ENCODE measurements at regions not wholly inside any gene's neighbourhood (a gene's known extent, or its start where the extent isn't known, plus 50 kb on each side); places are given as distances from the start of the nearest gene placed in this dataset.
"Not testable (repeated sequence)": the region's sequence is repeated elsewhere in the genome, so short reads cannot be mapped to it uniquely, and the experiment has no call there.

DNA sequence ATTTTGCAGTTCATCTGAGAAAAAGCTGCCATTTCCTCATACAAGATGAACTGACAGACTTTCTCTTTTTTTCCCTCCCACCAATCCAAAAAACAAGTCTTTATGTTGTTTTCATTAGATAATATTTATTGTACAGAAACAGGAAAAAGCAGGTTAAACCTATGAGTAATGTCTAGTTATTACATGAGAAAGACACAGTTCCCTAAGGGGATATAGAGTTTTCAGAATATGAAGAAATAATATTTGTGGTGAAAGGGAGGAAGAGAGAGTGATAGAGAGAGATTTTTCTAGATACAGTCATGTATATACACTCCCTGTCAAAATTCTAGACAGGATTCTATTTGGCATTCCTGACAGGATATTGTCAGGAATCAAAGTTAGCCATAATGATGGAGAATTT lies 392.4 kb downstream of the BMP2 start:
- no peak for DNase-seq (ENCODE audit: low read depth)

DNA sequence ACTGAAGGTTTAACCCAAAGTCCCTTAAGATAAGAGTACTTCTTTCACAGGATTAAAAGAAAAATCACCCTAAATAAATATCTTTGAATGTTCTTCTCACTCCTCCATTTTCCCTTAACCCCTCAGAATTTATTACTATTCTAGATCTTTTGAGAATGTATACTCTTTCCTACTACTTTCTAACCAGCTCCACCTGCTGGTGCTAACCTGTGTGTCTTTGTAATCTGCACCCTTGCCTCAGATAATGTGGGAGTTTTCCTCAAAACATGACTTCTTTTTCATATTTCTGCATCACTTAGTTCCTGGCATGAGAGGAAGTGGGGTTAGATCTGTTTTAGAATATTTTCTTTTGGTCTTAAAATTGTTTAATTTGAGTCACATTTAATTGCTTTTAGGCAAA lies 394.2 kb downstream of the BMP2 start:
- no peak for DNase-seq (ENCODE audit: low read depth)

DNA sequence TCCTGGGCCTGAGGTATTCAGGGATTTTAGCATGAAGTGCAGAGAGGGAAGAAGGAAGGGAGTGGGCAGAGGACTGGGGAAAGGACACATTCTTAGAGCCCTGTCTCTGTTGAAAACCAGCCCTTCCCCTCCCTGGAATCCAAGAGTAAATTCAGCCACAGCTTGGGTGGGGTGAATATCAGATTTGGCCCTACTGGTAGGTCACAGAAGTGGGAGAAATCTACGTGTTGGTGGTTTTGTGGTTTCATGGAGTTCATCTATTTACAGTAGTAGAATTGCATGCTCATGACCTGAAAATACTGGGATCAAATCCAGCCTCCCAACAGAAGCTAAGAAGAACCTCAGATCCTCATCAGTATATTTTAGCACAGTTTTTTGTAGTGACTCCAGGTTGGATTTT lies 404.4 kb downstream of the BMP2 start:
- DNase-seq (ENCODE audit: low read depth), result no peak

DNA sequence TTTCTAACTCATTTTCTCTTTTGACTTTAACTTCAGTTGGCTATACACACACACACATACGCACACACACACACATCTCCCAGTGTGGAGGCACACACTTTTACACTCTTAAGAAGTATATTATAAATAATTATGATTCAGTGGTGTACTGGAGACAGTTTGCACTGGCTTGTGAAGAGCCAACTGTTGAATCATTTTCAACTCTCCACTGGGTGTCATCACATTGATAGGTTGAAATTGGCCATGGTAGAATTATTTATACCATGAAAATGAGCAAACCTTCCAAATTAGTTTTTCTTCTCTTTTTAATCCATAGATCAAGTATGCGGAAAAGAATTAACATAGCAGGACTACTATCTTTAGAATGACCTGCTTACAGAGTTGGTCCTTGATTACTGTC lies 407.1 kb downstream of the BMP2 start:
- no peak for DNase-seq (ENCODE audit: low read depth)

DNA sequence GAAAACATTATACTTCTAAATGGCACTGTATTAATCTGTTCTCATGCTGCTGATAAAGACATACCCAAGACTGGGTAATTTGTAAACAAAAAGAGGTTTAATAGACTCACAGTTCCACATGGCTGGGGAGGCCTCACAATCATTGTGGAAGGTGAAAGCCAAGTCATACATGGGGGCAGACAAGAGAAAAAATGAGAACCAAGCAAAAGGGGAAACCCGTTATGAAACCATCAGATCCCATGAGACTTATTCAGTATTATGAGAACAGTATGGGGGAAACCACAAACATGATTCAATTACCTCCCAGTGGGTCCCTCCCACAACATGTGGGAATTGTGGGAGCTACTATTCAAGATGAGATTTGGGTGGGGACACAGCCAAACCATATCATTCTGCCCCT lies 408.3 kb downstream of the BMP2 start:
- not testable (repeated sequence) for DNase-seq (ENCODE audit: low read depth)

- no peak for DNase-seq (ENCODE audit: low read depth)
Measured at GRCh38 chr20:7178004-7178403, 410.5 kb downstream of the BMP2 start.

- no peak for DNase-seq (ENCODE audit: low read depth)
Measured at GRCh38 chr20:7180256-7181045, 413.0 kb downstream of the BMP2 start.

DNA sequence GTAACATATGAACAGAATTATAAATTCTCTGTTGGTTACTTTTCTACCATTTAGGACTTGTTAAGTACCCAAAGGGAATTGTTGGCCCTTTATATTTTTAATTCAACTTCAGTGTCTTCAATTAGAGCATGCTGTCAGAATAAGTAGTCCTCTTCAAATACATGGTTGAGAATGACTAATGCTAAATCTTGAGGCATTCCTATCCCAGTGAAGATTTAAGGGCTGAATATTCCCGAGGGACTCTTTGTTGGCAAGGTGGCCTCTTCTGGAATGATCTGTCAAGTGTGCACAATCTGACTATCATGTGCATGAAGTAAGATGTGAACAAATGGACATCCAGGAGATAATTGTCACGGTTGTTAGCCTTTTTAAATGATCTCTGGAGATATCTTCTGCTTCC lies 421.7 kb downstream of the BMP2 start:
- no peak for DNase-seq (ENCODE audit: low read depth)

DNA sequence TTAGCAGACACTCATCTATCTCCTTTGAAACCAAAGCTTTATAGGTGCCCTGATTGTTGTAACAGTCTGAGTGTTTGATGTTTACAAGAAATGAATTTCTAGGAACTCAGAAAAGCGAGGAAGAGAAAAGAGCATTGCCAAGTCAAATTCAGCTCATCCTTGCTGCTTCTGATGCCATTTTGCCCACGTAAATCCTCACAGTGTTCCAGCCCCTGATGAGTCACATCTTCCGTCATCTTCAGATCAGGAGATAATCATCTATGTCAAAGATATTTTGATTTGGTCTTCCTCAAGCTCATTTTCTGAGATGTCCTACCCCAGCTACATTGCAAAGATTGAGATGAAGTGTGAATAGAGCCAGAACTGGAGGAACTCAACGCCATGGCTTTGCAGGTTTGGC lies 426.2 kb downstream of the BMP2 start:
- no peak for DNase-seq (ENCODE audit: low read depth)

- no peak for DNase-seq (ENCODE audit: low read depth)
Measured at GRCh38 chr20:7195704-7196103, 428.2 kb downstream of the BMP2 start.

DNA sequence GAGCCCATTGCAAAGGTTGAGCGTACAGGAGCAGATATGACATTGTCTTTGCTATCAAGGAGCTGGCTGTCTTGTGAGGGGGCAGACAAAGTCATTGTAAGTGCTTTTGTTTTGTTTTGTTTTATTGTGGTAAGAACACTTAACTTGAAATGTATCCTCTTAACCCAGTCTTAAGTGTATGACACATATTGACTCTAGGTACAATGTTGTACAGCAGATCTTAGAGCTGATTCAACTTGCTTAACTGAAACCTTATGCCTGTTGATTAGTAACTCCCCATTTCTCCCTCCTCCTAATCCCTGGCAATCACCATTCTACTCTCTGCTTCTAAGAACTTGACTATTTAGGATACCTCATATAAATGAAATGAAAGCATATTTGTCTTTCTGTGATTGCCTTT lies 429.0 kb downstream of the BMP2 start:
- DNase-seq (ENCODE audit: low read depth), result no peak

DNA sequence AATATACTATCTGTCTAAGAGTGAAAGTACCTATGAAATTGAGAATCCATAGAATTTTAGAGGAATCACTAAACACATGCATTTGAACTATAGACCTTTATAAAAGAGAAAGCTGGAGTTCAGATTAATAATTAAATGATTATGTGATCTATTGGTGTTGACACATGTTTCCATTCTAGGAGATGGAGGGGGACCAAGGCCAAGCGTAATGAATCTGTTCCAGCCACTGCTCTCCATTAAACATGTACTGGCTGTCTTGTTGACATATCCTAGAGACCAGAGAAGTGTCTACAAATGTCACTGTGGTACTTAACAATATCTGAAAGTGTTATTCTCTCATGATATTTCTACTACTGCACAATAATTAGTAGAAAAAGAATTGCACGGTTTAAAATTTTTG lies 432.4 kb downstream of the BMP2 start:
- DNase-seq (ENCODE audit: low read depth), result no peak

DNA sequence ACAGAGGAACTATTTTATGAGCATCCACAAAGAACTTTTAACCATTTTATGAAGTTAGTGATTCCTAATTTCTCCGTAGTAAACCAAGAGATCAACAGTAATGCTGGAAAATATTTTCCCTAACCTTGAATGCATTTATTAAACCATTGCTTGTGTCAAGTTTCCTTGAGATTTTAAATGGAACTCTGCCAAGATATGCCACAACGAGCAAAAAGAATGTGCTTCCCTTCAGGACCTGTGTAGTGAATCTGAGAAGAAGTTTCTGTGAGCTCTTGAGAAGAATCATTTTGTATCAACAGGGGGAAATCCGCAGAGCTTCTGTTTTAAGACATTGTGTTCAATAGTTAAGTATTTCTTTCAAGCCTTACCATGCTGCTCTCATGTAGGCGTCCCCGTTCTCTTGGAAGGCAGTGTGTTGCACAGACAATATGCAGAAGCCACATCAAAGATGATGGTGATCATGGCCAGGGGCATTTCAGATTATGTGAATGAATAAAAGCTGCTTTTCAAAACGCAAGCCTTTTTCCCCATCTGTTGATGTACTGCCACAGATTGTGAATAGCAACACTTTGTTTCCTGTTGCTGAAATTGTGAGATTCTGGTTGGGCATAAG lies 439.8 kb downstream of the BMP2 start:
- DNase-seq (ENCODE audit: low read depth), result no peak

GRCh38 chr20:7210910-7211309 lies 443.4 kb downstream of the BMP2 start:
- DNase-seq (ENCODE audit: low read depth), result no peak

- DNase-seq (ENCODE audit: low read depth), result no peak
Measured at GRCh38 chr20:7214081-7214740, 446.7 kb downstream of the BMP2 start.

DNA sequence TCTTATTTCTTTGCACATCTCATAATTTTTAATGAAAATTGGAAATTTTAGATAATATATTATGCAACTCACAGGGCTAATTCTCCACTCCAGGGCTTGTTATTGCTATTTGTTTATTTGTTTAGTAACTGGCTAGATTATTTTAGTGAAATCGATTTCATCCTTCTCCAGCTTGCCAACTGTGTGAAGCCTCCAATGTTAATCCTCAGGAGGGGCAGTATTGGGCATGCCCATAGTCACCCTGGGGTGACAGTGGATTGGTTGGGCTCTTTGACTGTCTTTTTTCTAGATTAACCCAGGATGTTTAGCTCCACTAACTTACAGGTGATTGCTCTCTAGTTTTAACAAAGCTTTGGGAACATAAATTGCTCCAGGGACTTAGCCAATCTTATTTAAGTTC lies 450.1 kb downstream of the BMP2 start:
- no peak for DNase-seq (ENCODE audit: low read depth)

GRCh38 chr20:7220755-7221154 lies 453.3 kb downstream of the BMP2 start:
- no peak for DNase-seq (ENCODE audit: low read depth)

DNA sequence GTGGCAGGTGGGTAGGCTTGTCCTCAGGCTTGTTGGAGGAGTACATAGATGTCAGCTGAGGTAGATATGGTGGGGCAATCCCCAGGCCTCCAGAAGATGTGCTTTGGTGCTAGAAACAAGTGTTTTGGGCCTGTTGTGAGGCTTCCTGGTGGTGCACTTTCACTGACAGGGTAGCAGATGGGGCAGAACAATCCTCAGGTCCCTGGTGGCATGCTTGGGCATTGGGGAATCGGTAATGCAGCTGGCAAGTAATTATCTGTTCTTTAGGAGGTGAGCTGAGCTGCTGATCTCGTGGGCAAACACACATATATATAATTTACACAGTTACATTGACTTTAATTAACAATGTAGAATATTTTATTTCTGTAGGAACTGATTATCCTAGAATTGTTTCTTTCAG lies 458.7 kb downstream of the BMP2 start:
- no peak for DNase-seq (ENCODE audit: low read depth)

GRCh38 chr20:7231303-7231702 lies 463.8 kb downstream of the BMP2 start:
- no peak for DNase-seq (ENCODE audit: low read depth)

DNA sequence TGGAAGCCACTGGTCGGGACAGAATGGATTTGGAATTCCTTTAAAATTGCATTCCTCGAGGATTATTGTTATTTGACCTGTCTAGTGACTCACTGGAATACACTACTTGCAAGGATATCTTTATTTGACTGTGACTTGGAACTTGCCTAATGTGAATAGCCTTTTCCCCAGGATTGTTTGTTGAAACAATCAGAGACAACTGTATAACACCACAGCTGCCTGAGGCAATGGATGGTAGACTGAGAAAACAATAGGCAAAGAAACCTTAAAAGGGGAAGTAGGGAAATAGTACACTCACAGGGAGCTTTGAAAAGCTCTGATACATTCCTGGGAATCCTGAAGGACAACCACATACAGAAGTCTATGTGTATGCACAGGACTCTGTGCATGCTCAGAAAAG lies 465.3 kb downstream of the BMP2 start:
- DNase-seq (ENCODE audit: low read depth), result no peak

DNA sequence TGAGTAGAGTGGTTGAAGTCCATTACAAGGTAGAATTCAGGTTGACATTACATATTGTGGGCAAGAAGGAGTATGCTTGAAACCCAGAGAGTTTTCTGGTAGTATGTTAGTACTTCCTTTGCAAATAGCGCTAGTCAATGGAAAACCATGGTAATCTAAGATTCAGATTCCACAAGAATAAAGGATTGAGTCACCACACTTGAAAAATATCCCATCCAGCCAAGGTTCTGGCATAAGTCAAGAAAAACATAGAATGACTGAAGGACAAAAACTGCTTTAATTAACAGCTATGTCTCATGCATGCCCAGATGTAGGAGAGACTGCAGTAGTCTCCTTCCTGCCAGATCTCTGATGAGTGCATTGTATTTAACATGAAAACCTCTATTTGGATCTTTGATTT lies 469.8 kb downstream of the BMP2 start:
- DNase-seq (ENCODE audit: low read depth), result no peak

- no peak for DNase-seq (ENCODE audit: low read depth)
Measured at GRCh38 chr20:7240490-7240889, 473.0 kb downstream of the BMP2 start.

All from LHCN-M2 (cell line).